Epithelial cell of proximal tubule (primary cell): ENCODE measurements at regions not wholly inside any gene's neighbourhood (a gene's known extent, or its start where the extent isn't known, plus 50 kb on each side); places are given as distances from the start of the nearest gene placed in this dataset.
A peak's percentile ranks its signal among the peaks of the same experiment; 100 is the strongest.

Experiments used
- DNase-seq: peaks from one replicate; pipeline ENCODE4 v3.0.0-alpha.2; 2011; ENCODE audit warnings: low read depth
- H3K4me3 ChIP-seq: 2 replicates; pipeline ENCODE4 v1.5.1; 2011; ENCODE audit warnings: low read depth, mild to moderate bottlenecking, low read length
- CTCF ChIP-seq: conservative IDR thresholded peaks from 2 replicates; pipeline ENCODE4 v1.5.1; 2012; ENCODE audit warnings: low read depth, mild to moderate bottlenecking, low read length

DNA sequence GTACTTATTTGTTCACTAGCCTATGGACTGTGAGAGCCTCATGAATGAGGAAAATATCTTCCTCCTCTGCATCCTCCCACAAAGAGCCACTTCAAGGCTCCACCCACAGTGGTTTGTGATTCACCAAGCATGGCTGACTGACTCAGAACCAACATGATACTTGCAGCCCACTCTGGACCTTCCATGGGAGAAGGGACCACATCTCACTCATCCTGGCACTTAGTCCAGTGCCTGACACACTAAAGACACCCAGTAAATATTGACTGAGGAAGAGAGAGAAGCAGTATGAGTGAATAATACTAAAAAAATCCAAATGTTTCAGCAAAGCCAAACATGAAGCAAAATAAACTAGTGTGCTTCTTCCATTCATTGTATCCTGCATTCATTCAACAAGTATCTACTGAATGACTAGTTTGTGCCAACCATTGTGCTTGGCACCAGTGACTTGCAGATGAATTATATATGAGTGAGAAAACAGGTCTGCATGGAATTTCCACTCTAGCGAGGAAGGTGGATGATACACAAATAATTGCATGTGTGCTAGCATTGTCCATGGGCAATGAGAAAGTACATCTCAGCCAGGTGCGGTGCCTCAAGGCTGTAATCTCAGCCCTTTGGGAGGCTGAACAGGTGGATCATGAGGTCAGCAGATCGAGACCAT lies 54.9 kb upstream of the BLID start:
- no peak for DNase-seq
- TF ChIP-seq CTCF, result no peak
- H3K4me3 ChIP-seq, result no peak overlapping the region

DNA sequence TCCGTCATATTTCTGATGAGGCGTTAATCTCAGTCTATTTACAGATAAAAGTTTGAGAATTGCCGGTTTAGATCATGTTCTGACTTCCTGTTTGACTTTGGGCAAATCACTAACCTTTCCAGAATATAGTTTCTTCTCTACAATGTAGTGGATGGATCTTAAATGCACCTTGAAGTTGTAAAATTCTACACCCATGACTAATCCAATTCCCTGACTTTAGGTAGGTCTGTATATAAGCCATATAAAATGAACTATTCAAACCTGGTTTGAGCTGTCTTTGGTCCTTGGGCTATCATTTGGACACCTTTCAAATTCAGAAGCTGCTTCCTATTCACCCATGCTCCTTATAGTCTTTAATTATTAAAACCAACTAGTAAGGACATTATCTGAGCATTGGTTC lies 52.2 kb upstream of the BLID start:
- no peak overlapping the region for H3K4me3 ChIP-seq
- TF ChIP-seq CTCF, result no peak
- DNase-seq, result no peak

GRCh38 chr11:122167100-122167499 lies 51.1 kb upstream of the BLID start:
- DNase-seq, result peak; percentile 90
- no peak for TF ChIP-seq CTCF
- H3K4me3 ChIP-seq, result no peak overlapping the region

GRCh38 chr11:122165607-122166371 lies 49.8 kb upstream of the BLID start:
- TF ChIP-seq CTCF, result no peak
- DNase-seq, result no peak
- H3K4me3 ChIP-seq, result no peak overlapping the region
